GM18505 (cell line): ENCODE measurements at regions not wholly inside any gene's neighbourhood (a gene's known extent, or its start where the extent isn't known, plus 50 kb on each side); places are given as distances from the start of the nearest gene placed in this dataset.

Source experiments
- ATAC-seq: cut with Tn5 transposase; IDR thresholded peaks from one replicate; pipeline ENCODE4 v1.9.1; 2021; ENCODE audit not compliant: unreplicated experiment
- POLR2A ChIP-seq: IDR thresholded peaks from 4 replicates; pipeline ENCODE4 v1.6.1; 2011; ENCODE audit warnings: borderline replicate concordance; ENCODE audit not compliant: insufficient read depth, insufficient read length; ENCODE audit errors: extremely low read depth

GRCh38 chr11:27913650-27914049 is 194.3 kb downstream of the KIF18A start:
- ATAC-seq = no peak
- TF ChIP-seq POLR2A = no peak

GRCh38 chr11:27912916-27913315 is 195.0 kb downstream of the KIF18A start:
- TF ChIP-seq POLR2A = no peak
- ATAC-seq = no peak

- no peak for TF ChIP-seq POLR2A
- ATAC-seq = no peak
Observed at GRCh38 chr11:27910186-27910931, 197.6 kb downstream of the KIF18A start.

- no peak for TF ChIP-seq POLR2A
- ATAC-seq = no peak
Observed at GRCh38 chr11:27909386-27909785, 198.6 kb downstream of the KIF18A start.

- TF ChIP-seq POLR2A = no peak
- no peak for ATAC-seq
Observed at GRCh38 chr11:27908621-27909020, 199.3 kb downstream of the KIF18A start.

GRCh38 chr11:27907530-27907929 is 200.4 kb downstream of the KIF18A start:
- no peak for TF ChIP-seq POLR2A
- no peak for ATAC-seq

- TF ChIP-seq POLR2A = no peak
- ATAC-seq = no peak
Observed at GRCh38 chr11:27907091-27907490, 200.9 kb downstream of the KIF18A start.

GRCh38 chr11:27904358-27905055 is 203.4 kb downstream of the KIF18A start:
- ATAC-seq = no peak
- TF ChIP-seq POLR2A = no peak

GRCh38 chr11:27902981-27903624 is 202.8 kb upstream of the BDNF start:
- no peak for TF ChIP-seq POLR2A
- no peak for ATAC-seq

GRCh38 chr11:27898166-27898565 is 197.9 kb upstream of the BDNF start:
- no peak for ATAC-seq
- no peak for TF ChIP-seq POLR2A

- no peak for TF ChIP-seq POLR2A
- ATAC-seq = no peak
Observed at GRCh38 chr11:27896096-27896495, 195.8 kb upstream of the BDNF start.

- ATAC-seq = no peak
- no peak for TF ChIP-seq POLR2A
Observed at GRCh38 chr11:27894552-27894951, 194.3 kb upstream of the BDNF start.

GRCh38 chr11:27886857-27887256 is 186.6 kb upstream of the BDNF start:
- TF ChIP-seq POLR2A = no peak
- ATAC-seq = no peak
